Central memory CD8-positive, alpha-beta T cell (primary cell): ENCODE measurements at regions not wholly inside any gene's neighbourhood (a gene's known extent, or its start where the extent isn't known, plus 50 kb on each side); places are given as distances from the start of the nearest gene placed in this dataset.

Source experiments
- ATAC-seq: fragments of 150-1000 bp; cut with Tn5 transposase; replicated peaks from 2 replicates; pipeline ENCODE4 v1.10.0; 2022; ENCODE audit warnings: mild to moderate bottlenecking, moderate FRiP score, moderate number of reproducible peaks; ENCODE audit not compliant: poor library complexity, severe bottlenecking; ENCODE audit errors: extremely low read depth
- DNase-seq, 2 donors: peaks; one replicate each; pipeline ENCODE4 v3.0.0; 2021; ENCODE audit warnings: low spot score in 2 of 2
- H3K27ac Mint-ChIP-seq: one replicate; pipeline ENCODE4 v1.8.0; 2022; ENCODE audit warnings: low read depth, mild to moderate bottlenecking, moderate library complexity, mixed read lengths
- H3K27me3 Mint-ChIP-seq: one replicate; pipeline ENCODE4 v1.8.0; 2022; ENCODE audit warnings: mixed read lengths
- H3K36me3 Mint-ChIP-seq: one replicate; pipeline ENCODE4 v1.8.0; 2022; ENCODE audit warnings: mild to moderate bottlenecking, moderate library complexity, mixed read lengths; ENCODE audit not compliant: insufficient read depth
- H3K4me1 Mint-ChIP-seq: one replicate; pipeline ENCODE4 v1.8.0; 2022; ENCODE audit warnings: mixed read lengths
- H3K4me3 Mint-ChIP-seq: one replicate; pipeline ENCODE4 v1.8.0; 2022; ENCODE audit warnings: mild to moderate bottlenecking, moderate library complexity, mixed read lengths
- H3K9me3 Mint-ChIP-seq: one replicate; pipeline ENCODE4 v1.8.0; 2022; ENCODE audit warnings: mixed read lengths

DNA sequence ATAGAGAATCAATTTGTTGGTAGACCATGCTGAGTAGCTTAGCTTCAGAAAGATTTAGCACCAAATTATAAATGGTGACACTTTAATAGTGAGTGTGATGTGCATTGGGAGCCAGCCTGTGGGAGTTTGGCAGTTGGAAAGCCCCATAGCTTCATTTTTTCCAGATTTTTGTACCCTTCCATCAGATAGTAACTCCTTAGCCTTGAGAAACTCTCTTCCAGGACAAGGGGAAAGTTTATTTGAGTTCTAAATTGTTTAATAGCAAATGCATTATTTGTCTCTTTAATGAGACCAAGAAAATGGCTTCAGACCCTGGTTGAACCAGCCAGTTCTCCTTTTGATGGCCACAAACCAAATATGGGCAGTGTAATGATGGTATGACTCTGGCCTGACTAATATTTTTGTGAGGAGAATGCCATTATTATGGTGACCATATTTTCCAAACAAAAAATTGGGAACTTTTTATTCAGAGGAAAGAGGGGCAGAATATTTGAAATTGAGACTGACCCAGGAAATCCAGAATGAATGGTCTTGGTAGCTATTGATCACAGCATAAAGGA is 49.8 kb downstream of the PLCE1 start:
- Mint-ChIP-seq H3K27me3 (no peaks in the 10 kb centered on the region), H3K9me3 (no peaks in the 10 kb centered on the region), H3K27ac (no peak overlapping the region), H3K36me3 (no peaks in the 10 kb centered on the region), H3K4me1 (no peaks in the 10 kb centered on the region), H3K4me3 (no peak overlapping the region)
- DNase-seq (no peak), ATAC-seq (no peak)

- no peak overlapping the region for H3K4me3 Mint-ChIP-seq
- H3K27me3 Mint-ChIP-seq, result peaks cover 11% of the 10 kb centered on the region
- H3K9me3 Mint-ChIP-seq, result no peaks in the 10 kb centered on the region
- no peaks in the 10 kb centered on the region for H3K36me3 Mint-ChIP-seq
- H3K4me1 Mint-ChIP-seq, result no peaks in the 10 kb centered on the region
- ATAC-seq, result no peak
- no peak overlapping the region for H3K27ac Mint-ChIP-seq
- no peak for DNase-seq
Observed at GRCh38 chr10:94046098-94046497, 52.4 kb downstream of the PLCE1 start.

DNA sequence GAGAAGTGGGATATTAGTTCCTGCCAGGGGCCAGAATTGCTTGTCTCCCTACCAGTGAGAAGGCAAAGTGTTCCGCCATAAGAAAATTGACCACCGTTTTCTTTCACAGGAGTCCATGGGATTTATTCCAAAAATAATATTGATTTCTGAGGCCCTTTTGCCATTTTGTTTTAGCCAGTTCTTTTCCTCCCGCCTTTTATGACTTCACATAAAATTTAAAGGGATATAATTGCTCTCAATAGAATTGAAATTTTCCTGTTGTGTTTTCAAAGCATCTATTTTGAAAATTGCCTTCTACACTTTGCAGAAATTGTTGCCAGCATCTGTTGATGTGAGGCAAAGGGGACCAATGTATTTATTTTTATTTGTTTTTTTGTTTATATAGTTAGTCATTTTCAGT is 53.6 kb downstream of the PLCE1 start:
- ATAC-seq (no peak), DNase-seq (no peak)
- H3K27ac Mint-ChIP-seq, result no peak overlapping the region
- peaks cover 11% of the 10 kb centered on the region for H3K27me3 Mint-ChIP-seq
- H3K4me3 Mint-ChIP-seq, result no peak overlapping the region
- H3K4me1 Mint-ChIP-seq, result no peaks in the 10 kb centered on the region
- no peaks in the 10 kb centered on the region for H3K36me3 Mint-ChIP-seq
- no peaks in the 10 kb centered on the region for H3K9me3 Mint-ChIP-seq

GRCh38 chr10:94049911-94050310 is 56.2 kb downstream of the PLCE1 start:
- Mint-ChIP-seq H3K27ac (no peak overlapping the region), H3K4me1 (no peaks in the 10 kb centered on the region), H3K27me3 (peaks cover 11% of the 10 kb centered on the region), H3K4me3 (no peak overlapping the region), H3K9me3 (no peaks in the 10 kb centered on the region), H3K36me3 (no peaks in the 10 kb centered on the region)
- ATAC-seq, result no peak
- DNase-seq, result no peak

GRCh38 chr10:94052281-94052680 is 58.5 kb downstream of the PLCE1 start:
- Mint-ChIP-seq H3K9me3 (no peaks in the 10 kb centered on the region), H3K27me3 (peaks cover 11% of the 10 kb centered on the region)

DNA sequence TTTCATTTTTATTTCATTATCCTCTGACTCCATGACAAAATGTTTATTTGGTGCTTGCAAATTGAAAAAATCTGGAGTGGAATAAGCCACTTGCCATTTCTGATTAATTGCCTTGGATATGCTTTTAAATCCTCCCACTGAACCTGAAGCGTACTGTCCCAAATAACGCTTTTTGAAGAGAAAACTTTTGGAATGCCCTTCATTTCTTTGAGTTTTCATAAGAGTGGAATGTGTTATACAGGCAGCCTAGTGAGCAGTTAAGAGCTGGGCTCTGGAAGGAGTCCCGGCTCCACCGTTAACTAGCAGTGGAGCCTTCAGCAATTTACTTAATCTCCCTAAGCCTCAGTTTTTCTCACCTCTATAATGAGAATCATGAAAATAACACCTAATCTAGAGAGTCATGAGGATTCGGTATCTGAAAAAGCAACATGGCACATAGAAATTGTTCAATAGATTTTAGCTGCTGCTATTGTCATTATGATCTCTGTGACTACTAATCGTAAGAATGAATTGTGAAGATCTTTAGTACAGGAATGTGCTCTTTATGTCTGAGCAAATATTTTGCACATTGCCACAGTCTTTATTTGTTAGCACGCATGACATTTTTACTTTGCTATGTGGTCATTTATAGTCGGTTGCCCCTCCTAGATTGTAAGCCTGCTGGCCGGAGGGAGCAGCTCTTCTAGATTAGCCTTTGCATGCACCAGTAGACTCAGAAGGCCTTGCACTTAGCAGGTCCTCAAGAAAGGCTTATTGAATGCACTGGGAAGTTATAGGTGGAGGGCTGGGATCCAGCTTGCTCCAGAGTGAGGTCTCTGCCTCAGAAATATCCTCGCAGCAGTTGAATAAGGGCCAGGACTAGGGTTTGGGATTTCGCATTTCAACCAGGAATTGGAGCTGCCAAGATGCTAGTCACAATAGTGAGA is 59.4 kb downstream of the PLCE1 start:
- Mint-ChIP-seq H3K27ac (no peak overlapping the region), H3K4me1 (no peaks in the 10 kb centered on the region), H3K9me3 (no peaks in the 10 kb centered on the region), H3K36me3 (no peaks in the 10 kb centered on the region), H3K4me3 (no peak overlapping the region), H3K27me3 (peaks cover 11% of the 10 kb centered on the region)
- ATAC-seq (no peak), DNase-seq (no peak)

More at GRCh38 chr10:94052281-94052680, 58.5 kb downstream of the PLCE1 start:
- Mint-ChIP-seq H3K4me1 (no peaks in the 10 kb centered on the region), H3K36me3 (no peaks in the 10 kb centered on the region), H3K4me3 (no peak overlapping the region), H3K27ac (no peak overlapping the region)
- ATAC-seq, result no peak
- DNase-seq, result no peak

DNA sequence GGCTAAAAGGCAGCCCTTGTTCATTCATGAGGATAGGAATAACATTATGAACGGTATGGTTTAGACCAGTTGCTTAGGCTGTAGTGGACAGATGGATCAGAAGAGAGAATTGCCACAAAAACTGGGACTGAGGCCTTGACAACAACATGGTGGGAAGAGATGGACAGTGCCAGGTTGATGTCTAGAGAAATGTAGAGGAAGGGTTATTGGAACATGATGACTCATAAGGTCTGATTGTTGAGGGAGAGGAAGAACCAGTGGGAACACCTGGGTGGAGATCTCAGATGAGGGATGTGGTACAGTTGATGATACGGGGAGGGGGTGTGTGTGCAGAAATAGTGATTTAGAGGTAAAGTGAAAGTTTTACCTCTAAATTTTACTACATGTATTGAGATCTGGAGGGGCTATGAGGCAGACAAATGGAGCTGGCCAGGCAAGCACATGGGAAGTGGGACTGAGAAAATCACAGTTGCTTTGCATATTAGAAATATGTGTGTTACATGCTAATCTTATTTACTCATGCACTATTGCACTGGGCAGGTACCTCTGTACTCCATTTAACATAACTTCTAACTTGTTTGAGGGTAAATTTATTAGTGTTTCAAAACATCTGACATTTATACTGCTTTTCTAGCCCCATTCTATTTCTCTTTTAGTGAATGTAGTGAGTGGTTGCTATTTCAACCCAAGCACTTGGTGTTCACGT is 65.6 kb downstream of the PLCE1 start:
- H3K4me3 Mint-ChIP-seq, result no peak overlapping the region
- H3K9me3 Mint-ChIP-seq, result no peaks in the 10 kb centered on the region
- H3K27me3 Mint-ChIP-seq, result no peaks in the 10 kb centered on the region
- no peak for DNase-seq
- H3K36me3 Mint-ChIP-seq, result no peaks in the 10 kb centered on the region
- H3K4me1 Mint-ChIP-seq, result no peaks in the 10 kb centered on the region
- no peak overlapping the region for H3K27ac Mint-ChIP-seq
- no peak for ATAC-seq

DNA sequence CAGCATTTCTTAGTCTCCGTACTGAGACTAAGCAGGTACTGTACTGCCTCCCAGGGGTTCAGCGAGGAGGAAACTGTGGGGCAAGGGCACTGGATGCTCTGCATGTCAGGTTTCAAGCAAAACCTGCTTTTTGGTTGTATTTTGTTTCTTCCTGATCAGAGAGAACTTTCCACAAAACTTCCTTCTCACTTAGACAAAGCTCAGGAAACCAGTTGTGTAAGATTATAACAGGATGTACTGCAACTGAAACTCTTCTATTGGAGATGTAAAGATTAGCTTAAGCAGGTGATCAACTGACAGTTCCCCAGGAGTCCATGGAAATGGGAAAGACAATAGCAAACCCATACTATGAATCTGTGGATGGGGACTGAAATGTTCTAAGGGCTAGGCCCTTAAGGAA is 67.3 kb downstream of the PLCE1 start:
- Mint-ChIP-seq H3K36me3 (no peaks in the 10 kb centered on the region), H3K27ac (no peak overlapping the region), H3K4me1 (no peaks in the 10 kb centered on the region), H3K4me3 (no peak overlapping the region), H3K9me3 (no peaks in the 10 kb centered on the region), H3K27me3 (no peaks in the 10 kb centered on the region)
- ATAC-seq (no peak), DNase-seq (no peak)

DNA sequence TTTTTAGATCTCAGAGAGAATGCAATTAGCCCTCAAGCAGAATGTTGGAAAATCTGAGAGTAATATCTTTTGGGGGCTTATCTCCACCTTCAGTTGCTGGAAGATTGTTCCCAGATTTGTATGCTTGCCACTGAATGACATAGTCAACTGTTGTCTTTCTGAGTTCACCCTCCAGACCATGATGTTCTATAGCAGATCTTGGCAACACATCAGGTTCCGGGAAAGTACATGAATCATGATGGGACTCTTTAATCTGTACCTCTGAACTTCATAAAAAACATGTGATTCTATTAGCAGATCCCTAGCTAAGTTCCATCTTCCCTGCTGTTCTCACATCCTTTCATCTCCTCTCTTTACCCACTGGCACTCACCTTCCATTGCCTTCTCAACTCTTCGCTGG is 68.9 kb downstream of the PLCE1 start:
- DNase-seq (no peak), ATAC-seq (no peak)
- H3K4me3 Mint-ChIP-seq, result no peak overlapping the region
- no peaks in the 10 kb centered on the region for H3K27me3 Mint-ChIP-seq
- H3K27ac Mint-ChIP-seq, result no peak overlapping the region
- H3K4me1 Mint-ChIP-seq, result no peaks in the 10 kb centered on the region
- peaks cover 2% of the 10 kb centered on the region for H3K36me3 Mint-ChIP-seq
- peaks cover 5% of the 10 kb centered on the region for H3K9me3 Mint-ChIP-seq

DNA sequence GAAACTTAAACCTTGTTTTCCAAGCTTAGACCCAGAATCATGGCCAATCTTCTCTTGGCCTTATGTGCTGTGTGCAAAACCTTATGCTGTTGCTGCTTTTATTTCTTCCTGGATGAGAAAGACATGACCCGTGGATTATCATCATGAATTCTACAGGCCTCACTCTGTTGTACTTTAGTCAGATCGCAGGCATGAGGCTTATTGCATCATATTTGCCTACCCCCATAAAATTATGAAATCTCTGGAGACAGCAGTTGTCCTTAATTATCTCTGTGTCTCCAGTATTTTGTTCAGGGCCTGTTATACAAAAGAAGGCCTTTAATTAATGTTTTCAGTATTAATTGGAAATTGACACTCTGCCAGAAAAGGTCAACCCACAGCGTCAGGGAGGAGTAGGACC is 71.6 kb downstream of the PLCE1 start:
- Mint-ChIP-seq H3K9me3 (peaks cover 5% of the 10 kb centered on the region), H3K27ac (no peak overlapping the region), H3K27me3 (no peaks in the 10 kb centered on the region), H3K4me3 (no peak overlapping the region), H3K36me3 (peaks cover 2% of the 10 kb centered on the region), H3K4me1 (no peaks in the 10 kb centered on the region)
- ATAC-seq (no peak), DNase-seq (no peak)

GRCh38 chr10:94065787-94066186 is 72.1 kb downstream of the PLCE1 start:
- ATAC-seq (no peak), DNase-seq (no peak)
- Mint-ChIP-seq H3K4me1 (no peaks in the 10 kb centered on the region), H3K36me3 (peaks cover 2% of the 10 kb centered on the region), H3K27me3 (no peaks in the 10 kb centered on the region), H3K27ac (no peak overlapping the region), H3K4me3 (no peak overlapping the region), H3K9me3 (peaks cover 5% of the 10 kb centered on the region)

DNA sequence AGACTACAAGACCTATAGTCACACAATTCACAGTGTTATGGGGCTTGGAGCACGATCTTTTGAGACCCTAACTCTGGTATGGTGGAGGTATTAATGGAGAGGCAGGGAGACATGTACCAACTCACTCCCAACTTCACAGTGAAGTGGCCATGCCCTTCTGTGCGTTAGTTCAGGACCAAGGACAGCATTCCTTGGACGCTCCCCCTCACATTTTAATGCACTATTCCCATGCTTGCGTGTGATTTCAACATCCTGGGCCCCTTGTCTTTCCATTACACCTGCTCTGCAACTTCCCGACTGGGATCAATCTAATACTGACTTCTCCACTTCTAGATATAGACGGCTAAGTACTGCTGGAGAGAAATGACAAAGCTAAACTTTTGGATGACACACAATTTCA is 72.7 kb downstream of the PLCE1 start:
- DNase-seq (no peak), ATAC-seq (no peak)
- Mint-ChIP-seq H3K4me1 (no peaks in the 10 kb centered on the region), H3K4me3 (no peak overlapping the region), H3K9me3 (peaks cover 5% of the 10 kb centered on the region), H3K36me3 (peaks cover 2% of the 10 kb centered on the region), H3K27me3 (no peaks in the 10 kb centered on the region), H3K27ac (no peak overlapping the region)

GRCh38 chr10:94069884-94070283 is 76.2 kb downstream of the PLCE1 start:
- H3K27ac Mint-ChIP-seq, result no peak overlapping the region
- no peaks in the 10 kb centered on the region for H3K27me3 Mint-ChIP-seq
- peaks cover 2% of the 10 kb centered on the region for H3K36me3 Mint-ChIP-seq
- no peak overlapping the region for H3K4me3 Mint-ChIP-seq
- no peak for ATAC-seq
- peaks cover 7% of the 10 kb centered on the region for H3K9me3 Mint-ChIP-seq
- no peak for DNase-seq
- no peaks in the 10 kb centered on the region for H3K4me1 Mint-ChIP-seq
